ENCODE measurements at regions not wholly inside any gene's neighbourhood (a gene's known extent, or its start where the extent isn't known, plus 50 kb on each side); places are given as distances from the start of the nearest gene placed in this dataset.

DNA sequence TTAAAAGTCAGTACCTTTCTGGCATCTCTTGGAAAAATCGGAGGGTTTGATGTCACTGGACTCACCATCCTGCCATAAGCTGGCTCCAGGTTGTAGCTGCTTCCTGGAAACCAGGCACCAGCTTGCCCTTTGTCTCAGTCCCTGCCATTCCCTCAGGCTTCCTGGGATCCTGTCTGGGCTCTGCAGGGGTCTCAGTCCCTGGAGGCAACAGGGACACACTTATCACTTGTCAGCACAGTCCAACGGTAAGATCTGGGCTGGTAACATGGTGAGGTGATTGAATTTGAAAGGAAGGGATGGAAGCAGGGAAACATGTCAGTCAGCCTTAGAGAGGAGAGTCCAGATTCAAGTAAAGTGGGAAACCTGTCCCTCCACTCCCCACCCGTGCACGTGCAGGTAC is 147.6 kb upstream of the ECI2 start:
- TF ChIP-seq, protein P1, sequence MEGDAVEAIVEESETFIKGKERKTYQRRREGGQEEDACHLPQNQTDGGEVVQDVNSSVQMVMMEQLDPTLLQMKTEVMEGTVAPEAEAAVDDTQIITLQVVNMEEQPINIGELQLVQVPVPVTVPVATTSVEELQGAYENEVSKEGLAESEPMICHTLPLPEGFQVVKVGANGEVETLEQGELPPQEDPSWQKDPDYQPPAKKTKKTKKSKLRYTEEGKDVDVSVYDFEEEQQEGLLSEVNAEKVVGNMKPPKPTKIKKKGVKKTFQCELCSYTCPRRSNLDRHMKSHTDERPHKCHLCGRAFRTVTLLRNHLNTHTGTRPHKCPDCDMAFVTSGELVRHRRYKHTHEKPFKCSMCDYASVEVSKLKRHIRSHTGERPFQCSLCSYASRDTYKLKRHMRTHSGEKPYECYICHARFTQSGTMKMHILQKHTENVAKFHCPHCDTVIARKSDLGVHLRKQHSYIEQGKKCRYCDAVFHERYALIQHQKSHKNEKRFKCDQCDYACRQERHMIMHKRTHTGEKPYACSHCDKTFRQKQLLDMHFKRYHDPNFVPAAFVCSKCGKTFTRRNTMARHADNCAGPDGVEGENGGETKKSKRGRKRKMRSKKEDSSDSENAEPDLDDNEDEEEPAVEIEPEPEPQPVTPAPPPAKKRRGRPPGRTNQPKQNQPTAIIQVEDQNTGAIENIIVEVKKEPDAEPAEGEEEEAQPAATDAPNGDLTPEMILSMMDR (IDR thresholded peaks at IDR 0.05; ENCODE audit: low read depth, low read length), result no peak
- no peak for TF ChIP-seq EZH2phosphoT487 (IDR thresholded peaks at IDR 0.05; ENCODE audit: low read depth)
